A549 (cell line): ENCODE measurements at regions not wholly inside any gene's neighbourhood (a gene's known extent, or its start where the extent isn't known, plus 50 kb on each side); places are given as distances from the start of the nearest gene placed in this dataset.

Experiments used
- CBX2 ChIP-seq: fragments of 200-600 bp; sonication (generic); IDR thresholded peaks from 2 replicates; pipeline ENCODE4 v1.6.1; 2016; ENCODE audit warnings: low read depth, mild to moderate bottlenecking, borderline replicate concordance
- CHD2 ChIP-seq: fragments of 150-350 bp; IDR thresholded peaks from 2 replicates; pipeline ENCODE4 v1.6.1; 2014; ENCODE audit warnings: low read length; ENCODE audit not compliant: partially characterized antibody
- CHD4 ChIP-seq: fragments of 200-600 bp; sonication (generic); IDR thresholded peaks from 2 replicates; pipeline ENCODE4 v1.6.1; 2016; ENCODE audit warnings: antibody characterized with exemption, mild to moderate bottlenecking, borderline replicate concordance
- EHMT2 ChIP-seq: fragments of 200-600 bp; sonication (generic); IDR thresholded peaks from 2 replicates; pipeline ENCODE4 v1.6.1; 2016; ENCODE audit warnings: antibody characterized with exemption, low read depth, mild to moderate bottlenecking, moderate library complexity
- HEYL ChIP-seq: fragments of 250-450 bp; sonication (Bioruptor Pico); IDR thresholded peaks from 2 replicates; pipeline ENCODE4 v1.8.0; 2021; ENCODE audit warnings: mild to moderate bottlenecking, moderate library complexity
- JUNB ChIP-seq: fragments of >200 bp; sonication (Bioruptor Twin); formaldehyde crosslinking; IDR thresholded peaks from 2 replicates; pipeline ENCODE4 v1.6.1; 2016
- ZFP36 ChIP-seq: fragments of 450-650 bp; IDR thresholded peaks from 2 replicates; pipeline ENCODE4 v1.6.1; 2014; ENCODE audit warnings: borderline replicate concordance; ENCODE audit not compliant: partially characterized antibody
- ZSCAN20 ChIP-seq: fragments of 250-450 bp; sonication (Bioruptor Pico); IDR thresholded peaks from 2 replicates; pipeline ENCODE4 v1.8.0; 2022; ENCODE audit warnings: mild to moderate bottlenecking, moderate library complexity
- TF ChIP-seq, protein P1 (sequence below): fragments of >200 bp; sonication (Bioruptor Twin); formaldehyde crosslinking; IDR thresholded peaks from 3 replicates; pipeline ENCODE4 v1.5.1; 2016
- TF ChIP-seq, protein P2 (sequence below): fragments of 450-650 bp; IDR thresholded peaks from 2 replicates; pipeline ENCODE4 v1.6.1; 2014; ENCODE audit warnings: antibody characterized with exemption

DNA sequence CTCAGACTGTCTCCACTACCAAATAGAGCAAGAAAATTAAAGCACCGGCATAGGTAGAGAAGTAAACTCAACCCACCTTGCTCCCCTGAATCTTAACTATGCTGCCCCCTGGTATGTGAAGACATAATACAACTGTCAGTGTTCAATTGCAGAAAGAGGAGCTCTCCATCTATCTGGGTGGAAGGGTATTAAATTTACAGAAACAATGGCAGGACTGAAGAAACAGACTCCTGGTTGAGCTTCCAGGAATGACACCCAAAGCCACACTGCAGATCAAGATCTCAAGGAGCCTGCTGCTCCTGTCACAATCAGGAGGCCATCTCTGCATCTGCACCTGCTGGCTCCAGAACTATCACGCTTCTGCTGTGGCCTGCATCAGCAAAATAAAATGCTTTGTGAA lies 132.1 kb upstream of the BMAL1 start:
- no peak for TF ChIP-seq HEYL
- no peak for TF ChIP-seq JUNB
- TF ChIP-seq, protein P1, sequence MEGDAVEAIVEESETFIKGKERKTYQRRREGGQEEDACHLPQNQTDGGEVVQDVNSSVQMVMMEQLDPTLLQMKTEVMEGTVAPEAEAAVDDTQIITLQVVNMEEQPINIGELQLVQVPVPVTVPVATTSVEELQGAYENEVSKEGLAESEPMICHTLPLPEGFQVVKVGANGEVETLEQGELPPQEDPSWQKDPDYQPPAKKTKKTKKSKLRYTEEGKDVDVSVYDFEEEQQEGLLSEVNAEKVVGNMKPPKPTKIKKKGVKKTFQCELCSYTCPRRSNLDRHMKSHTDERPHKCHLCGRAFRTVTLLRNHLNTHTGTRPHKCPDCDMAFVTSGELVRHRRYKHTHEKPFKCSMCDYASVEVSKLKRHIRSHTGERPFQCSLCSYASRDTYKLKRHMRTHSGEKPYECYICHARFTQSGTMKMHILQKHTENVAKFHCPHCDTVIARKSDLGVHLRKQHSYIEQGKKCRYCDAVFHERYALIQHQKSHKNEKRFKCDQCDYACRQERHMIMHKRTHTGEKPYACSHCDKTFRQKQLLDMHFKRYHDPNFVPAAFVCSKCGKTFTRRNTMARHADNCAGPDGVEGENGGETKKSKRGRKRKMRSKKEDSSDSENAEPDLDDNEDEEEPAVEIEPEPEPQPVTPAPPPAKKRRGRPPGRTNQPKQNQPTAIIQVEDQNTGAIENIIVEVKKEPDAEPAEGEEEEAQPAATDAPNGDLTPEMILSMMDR = no peak
- no peak for TF ChIP-seq ZFP36
- TF ChIP-seq, protein P2, sequence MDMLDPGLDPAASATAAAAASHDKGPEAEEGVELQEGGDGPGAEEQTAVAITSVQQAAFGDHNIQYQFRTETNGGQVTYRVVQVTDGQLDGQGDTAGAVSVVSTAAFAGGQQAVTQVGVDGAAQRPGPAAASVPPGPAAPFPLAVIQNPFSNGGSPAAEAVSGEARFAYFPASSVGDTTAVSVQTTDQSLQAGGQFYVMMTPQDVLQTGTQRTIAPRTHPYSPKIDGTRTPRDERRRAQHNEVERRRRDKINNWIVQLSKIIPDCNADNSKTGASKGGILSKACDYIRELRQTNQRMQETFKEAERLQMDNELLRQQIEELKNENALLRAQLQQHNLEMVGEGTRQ = no peak
- no peak for TF ChIP-seq CHD2
- no peak for TF ChIP-seq ZSCAN20
- no peak for TF ChIP-seq CHD4
- TF ChIP-seq CBX2 = no peak
- no peak for TF ChIP-seq EHMT2
